HG02943 (cell line): ENCODE measurements at regions not wholly inside any gene's neighbourhood (a gene's known extent, or its start where the extent isn't known, plus 50 kb on each side); places are given as distances from the start of the nearest gene placed in this dataset.

Source experiments
- ATAC-seq: cut with Tn5 transposase; IDR thresholded peaks from one replicate; pipeline ENCODE4 v1.9.1; 2021; ENCODE audit warnings: mild to moderate bottlenecking, low read depth, moderate library complexity; ENCODE audit not compliant: unreplicated experiment

DNA sequence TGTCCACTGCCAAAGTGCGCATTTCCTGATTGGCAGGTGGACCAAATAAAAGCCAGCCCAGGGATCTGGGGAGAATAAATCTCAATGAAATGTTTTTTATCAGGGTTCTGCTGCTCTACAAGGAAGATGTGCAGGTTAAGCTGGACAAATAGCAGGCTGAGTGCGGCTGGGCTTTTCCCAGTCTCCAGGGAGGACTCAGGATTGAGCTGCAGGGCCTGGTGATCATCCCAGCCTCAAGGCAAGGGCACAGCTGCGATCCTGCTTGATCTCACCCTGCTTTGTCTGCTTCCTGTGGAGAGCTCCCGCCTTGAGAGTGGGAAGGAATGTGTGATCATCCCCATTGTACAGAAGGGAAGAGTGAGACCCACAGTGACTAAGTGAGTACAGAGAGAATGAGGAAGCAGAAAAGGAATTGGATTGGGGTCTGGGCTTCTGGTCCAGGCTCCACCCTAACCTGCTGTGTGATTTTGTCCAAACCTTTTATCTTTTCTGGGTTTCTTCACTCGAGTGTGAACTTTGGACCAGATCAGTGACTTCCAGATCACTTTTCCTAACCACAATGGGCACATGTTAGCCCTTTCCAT, 75.3 kb upstream of the CRHR1 start:
- no peak for ATAC-seq

DNA sequence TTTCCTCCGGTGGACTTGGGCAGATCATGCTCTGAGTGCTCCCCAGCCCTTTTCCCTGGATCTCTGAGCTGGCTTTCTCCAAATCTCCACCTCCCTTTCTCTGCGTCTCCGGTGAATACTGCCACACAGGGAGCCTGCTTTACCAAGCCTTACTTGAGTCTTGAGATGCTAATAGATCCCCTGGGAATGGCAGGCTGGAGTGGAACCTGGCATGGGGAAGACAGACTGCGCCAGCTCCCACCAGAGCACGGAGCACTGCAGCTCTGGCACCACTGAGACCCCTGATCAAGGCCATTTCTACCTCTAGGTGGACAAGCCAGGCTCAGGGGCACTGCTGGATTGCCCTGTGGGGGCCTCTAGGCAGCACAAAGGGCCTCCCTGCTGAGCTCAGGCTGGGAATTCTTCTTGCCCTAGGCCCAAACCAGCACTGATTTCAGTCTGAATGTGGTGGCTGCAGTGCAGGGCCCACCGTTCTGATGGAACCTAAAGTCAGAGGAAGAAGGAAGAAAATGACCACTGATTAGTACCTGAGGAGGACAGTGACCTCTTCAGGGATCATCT, 74.3 kb upstream of the CRHR1 start:
- ATAC-seq, result no peak

DNA sequence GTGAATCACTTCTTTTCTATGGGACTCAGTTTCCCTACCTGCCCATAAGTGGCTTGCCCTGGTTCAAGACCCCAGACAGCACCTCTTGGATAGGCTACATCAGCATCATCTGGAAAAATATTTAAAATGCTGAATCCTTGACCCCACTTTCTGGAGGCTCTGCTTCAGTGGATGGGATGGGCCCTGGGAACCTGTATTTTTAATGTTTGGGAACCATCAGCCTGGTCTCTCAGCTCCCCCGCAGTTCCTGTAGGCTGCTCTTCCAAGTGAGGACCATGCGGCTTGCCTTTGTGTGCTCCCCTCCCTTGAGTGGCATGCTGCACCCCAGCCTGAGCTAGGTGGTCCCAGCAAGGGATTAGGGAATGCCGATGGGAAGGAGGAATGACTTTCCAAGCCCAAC, 68.3 kb upstream of the CRHR1 start:
- no peak for ATAC-seq

GRCh38 chr17:45718791-45719190, 65.3 kb upstream of the CRHR1 start:
- ATAC-seq, result no peak

GRCh38 chr17:45719335-45720071, 64.6 kb upstream of the CRHR1 start:
- no peak for ATAC-seq

- no peak for ATAC-seq
Observed at GRCh38 chr17:45720386-45720785, 63.7 kb upstream of the CRHR1 start.

GRCh38 chr17:45722161-45722560, 62.0 kb upstream of the CRHR1 start:
- ATAC-seq, result no peak

DNA sequence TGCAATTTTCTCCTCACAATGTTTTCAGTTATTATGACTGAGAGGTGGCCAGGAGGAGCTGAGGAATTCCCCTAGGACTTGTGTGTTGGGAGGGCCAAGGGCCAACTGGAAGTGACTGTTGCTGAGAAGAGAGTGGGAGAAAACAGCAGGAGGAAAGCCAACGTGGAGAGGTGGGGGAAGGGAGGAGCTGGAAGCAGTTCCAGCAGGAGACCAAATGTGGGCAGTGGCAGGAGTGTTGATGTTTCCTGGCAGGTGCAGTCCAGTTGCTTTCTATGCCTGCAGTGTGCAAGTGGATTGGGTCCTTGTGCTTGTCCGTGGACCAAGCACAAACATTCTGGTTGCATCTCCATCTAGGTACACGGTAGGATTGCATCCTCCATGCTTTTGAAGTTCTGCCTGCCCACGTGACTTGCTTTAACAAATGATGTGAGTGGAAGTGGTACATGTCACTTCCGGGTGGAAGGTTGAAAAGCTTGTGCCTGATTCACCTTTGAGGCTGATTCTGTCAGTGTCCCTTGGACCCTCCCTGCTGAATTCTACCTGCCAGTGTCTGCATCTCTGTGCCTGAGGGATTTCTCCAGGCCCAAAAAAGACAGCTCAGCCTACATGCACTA, 54.7 kb upstream of the CRHR1 start:
- no peak for ATAC-seq

- ATAC-seq, result no peak
Observed at GRCh38 chr17:45730192-45730591, 53.9 kb upstream of the CRHR1 start.

- ATAC-seq, result no peak
Observed at GRCh38 chr17:45731459-45731858, 52.7 kb upstream of the CRHR1 start.

- ATAC-seq, result no peak
Observed at GRCh38 chr17:45732926-45733505, 51.1 kb upstream of the CRHR1 start.

GRCh38 chr17:45733781-45734180, 50.3 kb upstream of the CRHR1 start:
- no peak for ATAC-seq
